ENCODE measurements at regions not wholly inside any gene's neighbourhood (a gene's known extent, or its start where the extent isn't known, plus 50 kb on each side); places are given as distances from the start of the nearest gene placed in this dataset.

DNA sequence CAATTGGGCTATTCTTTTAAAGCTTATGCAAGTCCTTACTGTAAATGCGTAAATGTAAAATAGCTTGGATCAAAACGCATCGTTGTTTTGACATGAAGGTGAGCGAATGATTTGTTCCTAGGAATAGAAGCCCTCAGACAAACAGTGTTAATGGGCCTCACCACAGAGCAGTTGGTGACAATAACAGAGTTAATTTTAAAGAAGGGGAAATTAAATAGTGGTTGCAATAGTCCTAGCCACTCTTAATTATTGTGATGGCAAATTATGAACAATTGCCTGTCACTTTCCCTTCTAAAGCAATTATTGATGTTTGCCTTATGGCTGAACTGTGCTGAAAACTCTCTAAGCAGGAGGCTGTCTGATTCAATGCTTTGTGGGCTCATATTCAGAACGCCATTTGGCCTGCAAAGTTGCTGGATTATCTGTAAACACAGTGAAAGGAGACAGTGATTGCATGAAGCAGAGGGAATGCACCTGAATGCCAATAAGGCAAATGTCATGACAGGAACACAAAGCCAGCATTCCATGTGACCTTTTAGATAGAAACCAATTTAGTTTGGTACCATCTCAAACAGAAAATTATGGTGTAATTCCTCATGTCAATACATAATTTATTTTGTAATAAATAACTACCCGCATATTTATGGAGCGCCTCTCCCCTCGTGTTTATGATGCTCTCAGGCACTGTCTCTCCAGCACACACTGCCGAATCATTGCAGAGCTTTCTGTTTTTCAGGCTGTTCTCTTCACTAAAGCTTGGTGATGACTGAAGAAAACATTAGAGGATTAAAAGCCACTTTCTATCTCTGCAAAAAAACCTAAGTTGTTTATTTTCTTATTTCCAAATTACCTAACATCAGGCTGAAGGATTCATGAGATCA, 387.5 kb downstream of the HACE1 start:
- TF ChIP-seq POLR2A (IDR thresholded peaks at IDR 0.05; ENCODE audit: low read depth, low read length) (no peak), POLR2AphosphoS5 (IDR thresholded peaks at IDR 0.05; ENCODE audit: insufficient read depth, low read depth, low read length) (no peak)

Data from endothelial cell of umbilical vein (primary cell).